Heart left ventricle (tissue), 16 donors: ENCODE measurements at regions not wholly inside any gene's neighbourhood (a gene's known extent, or its start where the extent isn't known, plus 50 kb on each side); places are given as distances from the start of the nearest gene placed in this dataset.

Experiments
- ATAC-seq, 4 donors: fragments of 200-7000 bp; cut with Tn5 transposase; one replicate each; pipeline ENCODE4 v1.9.1; 2020 to 2022; ENCODE audit warnings: moderate library complexity in 4 of 4, mild to moderate bottlenecking in 3 of 4, moderate number of reproducible peaks in 1 of 4
- DNase-seq, 5 donors: peaks; one replicate each; pipeline ENCODE4 v3.0.0-alpha.2; 2020
- H3K27ac ChIP-seq, 12 donors: fragments of 200-600 bp; sonication (generic) in 4 of 12; one replicate each; pipeline versions ENCODE4 v1.5.0 to v1.8.0; 2016 to 2022; ENCODE audit warnings: mild to moderate bottlenecking in 2 of 12
- H3K27me3 ChIP-seq, 9 donors: fragments of 200-600 bp; sonication (generic) in 2 of 9; one replicate each; pipeline versions ENCODE4 v1.5.1 to v1.8.0; 2016 to 2022; ENCODE audit warnings: mild to moderate bottlenecking in 3 of 9
- H3K36me3 ChIP-seq, 9 donors: fragments of 200-600 bp; sonication (generic) in 2 of 9; one replicate each; pipeline versions ENCODE4 v1.5.0 to v1.8.0; 2018 to 2022; ENCODE audit warnings: mild to moderate bottlenecking in 2 of 9
- H3K4me1 ChIP-seq, 12 donors: fragments of 200-600 bp; sonication (generic) in 4 of 12; one replicate each; pipeline versions ENCODE4 v1.5.0 to v1.8.0; 2016 to 2022; ENCODE audit warnings: mild to moderate bottlenecking in 3 of 12
- H3K4me3 ChIP-seq, 12 donors: fragments of 200-600 bp; sonication (generic) in 4 of 12; one replicate each; pipeline versions ENCODE4 v1.5.0 to v1.8.0; 2017 to 2022; ENCODE audit warnings: mild to moderate bottlenecking in 9 of 12, moderate library complexity in 4 of 12
- H3K9me3 ChIP-seq, 12 donors: fragments of 200-600 bp; sonication (generic) in 4 of 12; one replicate each; pipeline versions ENCODE4 v1.5.0 to v1.8.0; 2016 to 2022; ENCODE audit warnings: mild to moderate bottlenecking in 1 of 12
- POLR2A ChIP-seq, 2 donors: fragments of 450-650 bp; IDR thresholded peaks; one replicate each; pipeline ENCODE4 v1.6.1; 2017; ENCODE audit warnings: antibody characterized with exemption in 2 of 2, mild to moderate bottlenecking in 2 of 2, moderate library complexity in 2 of 2
- WGBS, 4 donors: extraction: QIAGEN DNeasy Blood & Tissue Kit in 2 of 4; methylation state at CpG; one replicate each; pipeline versions ENCODE4 v1.1.5 to v1.1.7; 2013 to 2018; 5-methylcytosine and 5-hydroxymethylcytosine counted together
- intact Hi-C, 10 donors: fragments of 100-400 bp; cut with DNase I; formaldehyde crosslinking; loops; one replicate each; pipeline versions ENCODE4 v1.11.1 to v1.14.2; 2022
- TF ChIP-seq, protein P1 (sequence below), 12 donors: fragments of 200-600 bp; sonication (generic) in 4 of 12; IDR thresholded peaks; one replicate each; pipeline versions ENCODE4 v1.5.0 to v1.8.0; 2018 to 2022; ENCODE audit warnings: antibody characterized with exemption in 12 of 12, mild to moderate bottlenecking in 5 of 12
- donor health status: ischemic (EF 13 %, LVEDD 7.1; RV severe dilation, severe dysfunction).
- donor health status: healthy with polysubstance abuse.
- donor health status: DM: no; HTN: yes; CAD: no.
- donor health status: DM: no; HTN: no; CAD: no.
- donor health status: ischemic (EF 25% LVEDD 6.9; RV normal size, moderate dysfunction).
- donor health status: ischemic (EF 25% LVEDD 5.7; RV mildly dilated, moderate dysfunction).
- donor health status: healthy.
- donor health status: DM: yes; HTN: yes; CAD: no.
- donor health status: ischemic (EF 35%, LVEDD 5.7; RV mildly dilated, moderate dysfunction).
- donor health status: nonischemic (EF 11% LVEDD 7.7; RV severe dilation, severe dysfunction).
- donor health status: DM: yes; HTN: yes; CAD: no.
- donor health status: PGD.
- donor health status: ischemic (EF 29% LVEDD 5.4; RV normal size, mild dysfunction).
- donor health status: nonischemic (EF 23%, LVEDD 6.1; RV moderate dilation, normal function).

DNA sequence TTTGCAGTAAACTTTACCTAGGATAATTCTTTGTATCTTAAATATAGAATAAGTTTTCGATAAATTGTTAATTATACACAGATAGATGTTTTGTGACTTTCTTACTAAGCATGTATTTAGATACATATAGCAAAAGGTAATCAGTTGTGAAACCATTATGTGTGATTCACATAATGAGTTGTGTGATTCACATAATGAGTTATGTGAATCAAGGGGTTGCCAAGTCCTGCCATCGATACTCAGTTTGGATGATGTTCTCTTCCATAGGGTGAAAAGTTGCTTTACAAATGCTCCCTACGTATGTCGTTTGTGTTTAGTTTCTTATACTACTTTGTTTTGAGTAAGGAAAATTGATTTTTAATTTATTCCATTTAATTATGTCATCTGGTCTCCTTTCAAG is 682.1 kb downstream of the MECOM start:
- Histone ChIP-seq H3K36me3 (no peaks in the 10 kb centered on the region), H3K4me1 (no peaks in the 10 kb centered on the region), H3K9me3 (no peaks in the 10 kb centered on the region), H3K27me3 (no peaks in the 10 kb centered on the region), H3K4me3 (no peak overlapping the region), H3K27ac (no peak overlapping the region)
- intact Hi-C loops = no loop called here
- WGBS, 4 donors = 94 to 96% (median 95%) methylated on average over 4 of the region's 4 CpGs
- TF ChIP-seq POLR2A (IDR thresholded peaks at IDR 0.05) = no peak
- TF ChIP-seq, protein P1, sequence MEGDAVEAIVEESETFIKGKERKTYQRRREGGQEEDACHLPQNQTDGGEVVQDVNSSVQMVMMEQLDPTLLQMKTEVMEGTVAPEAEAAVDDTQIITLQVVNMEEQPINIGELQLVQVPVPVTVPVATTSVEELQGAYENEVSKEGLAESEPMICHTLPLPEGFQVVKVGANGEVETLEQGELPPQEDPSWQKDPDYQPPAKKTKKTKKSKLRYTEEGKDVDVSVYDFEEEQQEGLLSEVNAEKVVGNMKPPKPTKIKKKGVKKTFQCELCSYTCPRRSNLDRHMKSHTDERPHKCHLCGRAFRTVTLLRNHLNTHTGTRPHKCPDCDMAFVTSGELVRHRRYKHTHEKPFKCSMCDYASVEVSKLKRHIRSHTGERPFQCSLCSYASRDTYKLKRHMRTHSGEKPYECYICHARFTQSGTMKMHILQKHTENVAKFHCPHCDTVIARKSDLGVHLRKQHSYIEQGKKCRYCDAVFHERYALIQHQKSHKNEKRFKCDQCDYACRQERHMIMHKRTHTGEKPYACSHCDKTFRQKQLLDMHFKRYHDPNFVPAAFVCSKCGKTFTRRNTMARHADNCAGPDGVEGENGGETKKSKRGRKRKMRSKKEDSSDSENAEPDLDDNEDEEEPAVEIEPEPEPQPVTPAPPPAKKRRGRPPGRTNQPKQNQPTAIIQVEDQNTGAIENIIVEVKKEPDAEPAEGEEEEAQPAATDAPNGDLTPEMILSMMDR (IDR thresholded peaks at IDR 0.05) = no peak
- DNase-seq (no peak), ATAC-seq (no peak)

DNA sequence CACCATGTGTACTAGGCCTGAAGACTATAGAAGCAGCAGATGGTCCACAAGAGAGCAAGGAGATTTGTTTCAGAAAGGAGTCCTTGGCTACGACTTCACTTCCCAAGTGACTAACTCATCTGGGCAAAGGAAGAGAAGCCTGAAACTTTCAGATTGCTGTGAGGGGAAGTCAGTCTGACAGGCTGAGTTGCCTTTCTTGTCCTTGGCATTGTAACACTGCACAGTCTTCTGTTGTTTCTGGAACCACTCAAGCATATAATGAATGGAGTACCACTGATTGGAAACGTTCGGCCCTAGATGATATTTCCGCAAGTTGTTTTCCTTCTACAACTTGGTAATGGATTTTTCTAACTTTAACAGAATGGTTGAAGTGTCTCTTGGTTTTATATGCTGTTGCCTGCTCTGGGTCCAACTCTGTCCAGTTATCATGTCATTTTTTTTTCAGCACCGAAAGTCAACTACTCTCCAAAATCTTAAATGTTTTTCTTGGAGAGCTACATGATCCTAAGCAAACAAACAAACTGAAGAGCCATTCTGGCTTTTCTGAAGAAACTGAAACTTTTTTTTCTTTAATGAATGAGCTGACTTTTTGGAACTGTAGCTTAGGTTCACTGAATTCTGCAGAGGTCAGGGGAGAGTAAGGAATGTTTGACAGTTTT is 685.7 kb downstream of the MECOM start:
- H3K9me3 ChIP-seq = no peaks in the 10 kb centered on the region
- TF ChIP-seq, protein P1 (IDR thresholded peaks at IDR 0.05) = no peak
- no peak for TF ChIP-seq POLR2A (IDR thresholded peaks at IDR 0.05)
- no peaks in the 10 kb centered on the region for H3K4me1 ChIP-seq
- H3K27ac ChIP-seq = peak overlapping the region in 1 of 12 donors; percentile 40
- peak in 3 of 4 donors; percentile 50 to 80 (median 66) for ATAC-seq
- no peaks in the 10 kb centered on the region for H3K36me3 ChIP-seq
- 48 to 57% (median 54%) methylated on average over 5 of the region's 5 CpGs for WGBS, 4 donors
- intact Hi-C loops = no loop called here
- H3K4me3 ChIP-seq = no peak overlapping the region
- DNase-seq = no peak
- H3K27me3 ChIP-seq = no peaks in the 10 kb centered on the region

DNA sequence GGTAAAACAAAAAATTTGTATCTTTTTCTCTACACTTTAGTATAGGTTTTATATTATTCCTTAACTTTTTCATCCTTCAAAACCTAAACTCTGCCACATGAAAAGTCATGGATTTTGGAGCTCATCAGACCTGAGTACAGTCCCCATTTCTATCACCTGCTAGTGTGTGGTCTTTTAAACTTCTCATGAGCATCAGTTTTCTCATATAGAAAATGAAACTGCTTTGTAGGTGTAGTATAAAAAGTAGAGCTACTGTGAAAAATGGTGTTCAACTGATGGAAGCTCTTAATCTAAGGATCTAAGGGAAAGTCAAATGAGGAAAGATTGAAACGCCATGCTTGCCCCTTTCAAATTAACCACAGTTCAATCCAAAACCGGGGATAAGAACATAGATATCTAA is 686.5 kb downstream of the MECOM start:
- Histone ChIP-seq H3K27me3 (no peaks in the 10 kb centered on the region), H3K36me3 (no peaks in the 10 kb centered on the region), H3K27ac (no peak overlapping the region), H3K4me3 (no peak overlapping the region), H3K4me1 (no peaks in the 10 kb centered on the region), H3K9me3 (no peaks in the 10 kb centered on the region)
- TF ChIP-seq, protein P1 (IDR thresholded peaks at IDR 0.05) = no peak
- no peak for TF ChIP-seq POLR2A (IDR thresholded peaks at IDR 0.05)
- intact Hi-C loops = no loop called here
- WGBS, 4 donors = 75 to 82% (median 79%) methylated on average over 2 of the region's 2 CpGs
- DNase-seq (no peak), ATAC-seq (no peak)

DNA sequence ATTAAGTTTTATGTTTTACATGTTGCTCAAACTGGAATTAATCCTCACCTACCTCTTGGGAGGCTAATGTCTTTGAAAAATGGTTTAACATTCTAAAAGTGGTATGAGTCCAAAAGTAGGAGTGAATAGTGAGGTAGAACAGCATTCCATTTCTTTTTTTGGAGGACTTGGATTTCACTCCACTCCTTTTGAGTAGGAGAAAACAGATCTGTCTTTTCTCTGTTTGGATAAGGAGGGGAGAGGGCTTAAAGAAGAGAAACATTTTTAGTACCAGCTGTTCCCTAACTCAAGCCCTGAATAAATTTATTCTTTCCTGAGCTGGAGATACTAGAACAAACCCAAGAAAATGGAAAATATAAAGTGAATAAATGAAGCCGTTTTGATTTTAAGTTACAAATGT is 687.9 kb downstream of the MECOM start:
- H3K36me3 ChIP-seq = no peaks in the 10 kb centered on the region
- no peak for ATAC-seq
- no peak for DNase-seq
- no peaks in the 10 kb centered on the region for H3K4me1 ChIP-seq
- no peak overlapping the region for H3K4me3 ChIP-seq
- WGBS, 4 donors = 62 to 81% (median 72%) methylated on average over 1 of the region's 1 CpG
- no peaks in the 10 kb centered on the region for H3K9me3 ChIP-seq
- intact Hi-C loops = no loop called here
- TF ChIP-seq, protein P1 (IDR thresholded peaks at IDR 0.05) = no peak
- no peak for TF ChIP-seq POLR2A (IDR thresholded peaks at IDR 0.05)
- peak overlapping the region in 1 of 12 donors; percentile 37 for H3K27ac ChIP-seq
- H3K27me3 ChIP-seq = no peaks in the 10 kb centered on the region
